Prostate gland (tissue), 2 donors: ENCODE measurements at regions not wholly inside any gene's neighbourhood (a gene's known extent, or its start where the extent isn't known, plus 50 kb on each side); places are given as distances from the start of the nearest gene placed in this dataset.

Experiments used
- CTCF ChIP-seq, 4 experiments: fragments of 200-600 bp in 2 of 4; fragments of 450-650 bp in 2 of 4; sonication (generic) in 2 of 4; IDR thresholded peaks; 1 replicate in 3 of 4; 2 replicates in 1 of 4; pipeline ENCODE4 v1.5.1; 2016 to 2019; ENCODE audit warnings: antibody characterized with exemption in 4 of 4, mild to moderate bottlenecking in 2 of 4, moderate library complexity in 2 of 4
- POLR2A ChIP-seq: fragments of 450-650 bp; IDR thresholded peaks from one replicate; pipeline ENCODE4 v1.6.1; 2016; ENCODE audit warnings: antibody characterized with exemption, mild to moderate bottlenecking
- POLR2AphosphoS5 ChIP-seq: sonication (generic); formaldehyde crosslinking; IDR thresholded peaks from one replicate; pipeline ENCODE4 v1.6.1; 2017; ENCODE audit warnings: antibody characterized with exemption

GRCh38 chr4:83731609-83732008, 195.7 kb downstream of the GPAT3 start:
- TF ChIP-seq POLR2A, result no peak
- TF ChIP-seq CTCF (IDR thresholded peaks at IDR 0.05), result no peak
- no peak for TF ChIP-seq POLR2AphosphoS5
